Activated naive CD4-positive, alpha-beta T cell treated with anti-CD3 and anti-CD28 coated beads, Interleukin-2, amount 50 U/mL, for 24 hours (primary cell): ENCODE measurements at regions not wholly inside any gene's neighbourhood (a gene's known extent, or its start where the extent isn't known, plus 50 kb on each side); places are given as distances from the start of the nearest gene placed in this dataset.
A peak's percentile ranks its signal among the peaks of the same experiment; 100 is the strongest.

Experiments used
- H3K27ac Mint-ChIP-seq: one replicate; pipeline ENCODE4 v1.8.0; 2021; ENCODE audit warnings: mild to moderate bottlenecking, mixed read lengths
- H3K27me3 Mint-ChIP-seq: one replicate; pipeline ENCODE4 v1.8.0; 2021; ENCODE audit warnings: mixed read lengths
- H3K36me3 Mint-ChIP-seq: one replicate; pipeline ENCODE4 v1.8.0; 2021; ENCODE audit warnings: mixed read lengths
- H3K4me1 Mint-ChIP-seq: one replicate; pipeline ENCODE4 v1.8.0; 2021; ENCODE audit warnings: mixed read lengths
- H3K4me3 Mint-ChIP-seq: one replicate; pipeline ENCODE4 v1.8.0; 2021; ENCODE audit warnings: mild to moderate bottlenecking, mixed read lengths
- H3K9me3 Mint-ChIP-seq: one replicate; pipeline ENCODE4 v1.8.0; 2021; ENCODE audit warnings: mixed read lengths

GRCh38 chr5:39992617-39993202, 567.9 kb upstream of the DAB2 start:
- H3K27ac Mint-ChIP-seq: no peak overlapping the region
- no peaks in the 10 kb centered on the region for H3K9me3 Mint-ChIP-seq
- no peaks in the 10 kb centered on the region for H3K4me1 Mint-ChIP-seq
- H3K27me3 Mint-ChIP-seq: peaks cover 5% of the 10 kb centered on the region
- no peak overlapping the region for H3K4me3 Mint-ChIP-seq
- H3K36me3 Mint-ChIP-seq: no peaks in the 10 kb centered on the region

DNA sequence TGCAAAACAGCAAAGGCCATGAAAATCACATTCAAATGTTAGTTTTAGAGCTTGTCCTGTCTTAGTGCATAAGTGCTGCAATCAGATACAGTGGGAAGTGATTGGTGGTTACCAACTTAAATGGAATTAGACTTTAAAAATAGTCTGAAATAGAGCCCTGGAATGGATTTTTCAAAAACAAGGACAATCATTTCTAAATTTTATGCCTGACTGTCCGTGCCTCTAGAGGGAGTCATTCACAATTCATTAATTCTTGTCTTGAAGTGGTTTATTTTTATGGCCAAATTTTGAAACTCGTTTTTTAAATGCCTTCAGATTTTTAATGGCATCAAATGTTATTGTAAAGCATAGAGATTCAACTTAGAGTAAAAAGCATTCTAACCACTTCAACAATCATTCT, 561.8 kb upstream of the DAB2 start:
- no peak overlapping the region for H3K27ac Mint-ChIP-seq
- peaks cover 4% of the 10 kb centered on the region for H3K27me3 Mint-ChIP-seq
- H3K4me3 Mint-ChIP-seq: no peak overlapping the region
- no peaks in the 10 kb centered on the region for H3K4me1 Mint-ChIP-seq
- no peaks in the 10 kb centered on the region for H3K36me3 Mint-ChIP-seq
- no peaks in the 10 kb centered on the region for H3K9me3 Mint-ChIP-seq

- no peaks in the 10 kb centered on the region for H3K9me3 Mint-ChIP-seq
Observed at GRCh38 chr5:39980056-39980455, 555.3 kb upstream of the DAB2 start.

DNA sequence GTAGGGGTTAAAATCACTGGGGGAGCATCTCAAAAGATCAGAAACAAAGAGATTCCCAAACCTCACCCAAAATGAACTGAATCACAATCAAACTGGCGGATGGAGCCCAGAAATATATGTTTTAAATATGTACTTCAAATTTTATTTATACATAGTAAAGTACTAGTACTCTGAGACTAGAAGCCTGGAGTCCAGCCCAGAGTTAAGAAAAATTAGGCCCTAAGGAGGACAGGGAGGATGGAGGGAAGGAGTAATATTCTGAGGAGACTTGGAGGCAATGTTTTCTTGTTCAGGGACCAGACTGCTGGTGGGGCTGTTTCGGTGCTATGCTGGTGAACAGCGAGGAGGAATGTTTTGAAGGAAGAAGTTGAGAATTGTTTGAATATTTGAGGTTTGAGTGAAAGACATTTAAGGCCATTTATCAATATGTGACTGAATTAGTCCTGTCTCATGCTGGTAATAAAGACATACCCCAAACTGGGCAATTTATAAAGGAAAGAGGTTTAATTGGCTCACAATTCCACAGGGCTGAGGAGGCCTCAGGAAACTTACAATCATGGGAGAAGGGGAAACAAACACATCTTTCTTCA, 552.4 kb upstream of the DAB2 start:
- H3K27ac Mint-ChIP-seq: no peak overlapping the region
- no peaks in the 10 kb centered on the region for H3K4me1 Mint-ChIP-seq
- no peaks in the 10 kb centered on the region for H3K9me3 Mint-ChIP-seq
- no peaks in the 10 kb centered on the region for H3K27me3 Mint-ChIP-seq
- H3K36me3 Mint-ChIP-seq: no peaks in the 10 kb centered on the region
- H3K4me3 Mint-ChIP-seq: no peak overlapping the region

More at GRCh38 chr5:39980056-39980455, 555.3 kb upstream of the DAB2 start:
- Mint-ChIP-seq H3K4me1 (no peaks in the 10 kb centered on the region), H3K27ac (no peak overlapping the region), H3K4me3 (no peak overlapping the region), H3K36me3 (no peaks in the 10 kb centered on the region), H3K27me3 (no peaks in the 10 kb centered on the region)

GRCh38 chr5:39970117-39970798, 545.5 kb upstream of the DAB2 start:
- H3K27me3 Mint-ChIP-seq: peaks cover 7% of the 10 kb centered on the region
- no peaks in the 10 kb centered on the region for H3K36me3 Mint-ChIP-seq
- H3K9me3 Mint-ChIP-seq: no peaks in the 10 kb centered on the region
- H3K27ac Mint-ChIP-seq: no peak overlapping the region
- H3K4me1 Mint-ChIP-seq: no peaks in the 10 kb centered on the region
- no peak overlapping the region for H3K4me3 Mint-ChIP-seq

GRCh38 chr5:39968381-39968780, 543.6 kb upstream of the DAB2 start:
- no peaks in the 10 kb centered on the region for H3K9me3 Mint-ChIP-seq
- no peak overlapping the region for H3K4me3 Mint-ChIP-seq
- H3K36me3 Mint-ChIP-seq: no peaks in the 10 kb centered on the region
- no peak overlapping the region for H3K27ac Mint-ChIP-seq
- peaks cover 7% of the 10 kb centered on the region for H3K27me3 Mint-ChIP-seq
- H3K4me1 Mint-ChIP-seq: no peaks in the 10 kb centered on the region

GRCh38 chr5:39955156-39955555, 530.4 kb upstream of the DAB2 start:
- Mint-ChIP-seq H3K27ac (no peak overlapping the region), H3K27me3 (no peaks in the 10 kb centered on the region), H3K4me3 (no peak overlapping the region), H3K4me1 (no peaks in the 10 kb centered on the region), H3K9me3 (no peaks in the 10 kb centered on the region), H3K36me3 (peaks cover 3% of the 10 kb centered on the region)

- H3K9me3 Mint-ChIP-seq: no peaks in the 10 kb centered on the region
- H3K36me3 Mint-ChIP-seq: peaks cover 3% of the 10 kb centered on the region
- no peak overlapping the region for H3K4me3 Mint-ChIP-seq
- peaks cover 5% of the 10 kb centered on the region for H3K4me1 Mint-ChIP-seq
- peak overlapping the region; percentile 2 for H3K27ac Mint-ChIP-seq
- no peaks in the 10 kb centered on the region for H3K27me3 Mint-ChIP-seq
Observed at GRCh38 chr5:39951070-39951469, 526.3 kb upstream of the DAB2 start.

DNA sequence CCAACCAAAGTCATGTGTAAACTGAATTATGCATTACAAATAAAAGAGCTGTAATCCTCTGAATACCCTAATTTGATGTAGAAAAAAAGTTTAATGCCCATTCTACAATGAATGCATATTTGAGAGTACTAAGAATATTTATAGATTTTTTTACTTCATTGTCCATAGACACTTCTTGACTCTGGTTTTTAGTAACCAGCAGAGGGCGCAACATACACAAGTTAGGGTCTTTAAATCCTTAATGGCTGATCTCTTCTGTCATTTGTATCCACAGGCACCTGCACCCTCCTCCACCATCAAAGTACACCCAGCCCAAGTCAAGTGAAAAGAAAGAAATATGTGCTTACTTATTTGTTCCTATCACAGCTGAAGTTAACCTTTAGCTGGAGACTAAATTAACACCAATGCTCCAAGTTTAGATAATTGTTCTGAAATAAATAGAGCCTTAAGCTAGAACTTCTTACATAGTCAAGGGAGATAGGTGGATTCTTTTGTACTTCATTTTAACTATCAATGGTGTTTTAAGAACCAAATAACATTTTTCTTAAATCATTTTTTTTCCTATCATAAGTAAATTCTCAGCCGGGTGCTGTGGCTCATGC, 524.2 kb upstream of the DAB2 start:
- Mint-ChIP-seq H3K27me3 (no peaks in the 10 kb centered on the region), H3K27ac (peak overlapping the region; percentile 33), H3K36me3 (peaks cover 3% of the 10 kb centered on the region), H3K9me3 (no peaks in the 10 kb centered on the region), H3K4me3 (no peak overlapping the region), H3K4me1 (peaks cover 5% of the 10 kb centered on the region)

DNA sequence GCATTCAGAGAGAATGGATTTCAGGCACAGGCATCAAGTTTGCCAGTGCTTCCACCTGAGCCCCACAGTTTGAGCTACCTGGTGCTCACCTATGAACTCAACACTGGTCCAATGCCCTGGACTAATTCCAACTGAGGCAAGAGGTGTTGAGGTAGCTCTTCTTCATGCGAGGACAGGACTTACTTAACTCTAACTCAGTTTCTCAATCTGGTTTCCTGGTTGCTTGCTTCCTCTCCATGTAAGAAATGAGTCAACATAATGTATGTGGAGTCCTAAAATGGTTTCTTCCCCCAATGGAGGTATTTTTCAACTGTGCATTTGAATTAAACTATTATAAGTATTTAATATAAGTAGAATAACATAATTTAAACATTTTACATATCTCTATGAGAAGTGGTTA, 523.6 kb upstream of the DAB2 start:
- H3K4me1 Mint-ChIP-seq: peaks cover 5% of the 10 kb centered on the region
- H3K27ac Mint-ChIP-seq: no peak overlapping the region
- H3K9me3 Mint-ChIP-seq: no peaks in the 10 kb centered on the region
- no peaks in the 10 kb centered on the region for H3K27me3 Mint-ChIP-seq
- no peak overlapping the region for H3K4me3 Mint-ChIP-seq
- peaks cover 3% of the 10 kb centered on the region for H3K36me3 Mint-ChIP-seq

- H3K27ac Mint-ChIP-seq: no peak overlapping the region
- H3K4me1 Mint-ChIP-seq: peaks cover 5% of the 10 kb centered on the region
- no peaks in the 10 kb centered on the region for H3K27me3 Mint-ChIP-seq
- H3K36me3 Mint-ChIP-seq: peaks cover 3% of the 10 kb centered on the region
- H3K9me3 Mint-ChIP-seq: no peaks in the 10 kb centered on the region
- H3K4me3 Mint-ChIP-seq: no peak overlapping the region
Observed at GRCh38 chr5:39947657-39948056, 522.9 kb upstream of the DAB2 start.

DNA sequence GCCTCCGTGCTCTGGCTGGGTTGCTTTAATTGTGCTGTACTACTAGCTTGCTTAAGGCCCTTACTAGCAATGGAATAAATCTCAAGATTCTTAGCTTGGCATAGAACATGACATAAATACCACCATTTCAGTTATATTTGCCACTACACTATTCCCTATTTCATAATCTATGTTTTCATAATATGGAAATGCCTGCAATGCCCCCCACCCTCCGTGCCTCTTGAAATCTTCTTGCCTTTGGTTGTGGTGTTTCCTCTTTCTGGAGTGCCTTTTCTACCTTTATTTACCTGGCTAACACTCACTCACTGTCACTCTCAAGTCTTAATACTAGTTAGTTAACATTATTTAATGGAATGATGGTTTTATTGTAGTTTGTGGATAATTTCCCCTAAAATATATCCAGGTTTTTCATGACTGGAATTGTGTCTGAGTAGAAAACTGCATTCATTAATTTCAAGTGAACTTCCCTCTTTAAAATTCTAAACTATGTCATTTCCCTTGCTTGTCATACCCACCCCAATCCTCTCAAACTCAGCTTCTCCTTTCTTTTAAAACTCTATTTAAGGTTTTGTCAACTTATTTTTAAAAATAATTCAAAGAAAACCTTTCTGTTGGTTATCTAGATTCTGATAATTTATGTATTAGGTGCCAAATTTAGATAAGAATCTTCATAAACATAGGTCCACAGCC, 521.7 kb upstream of the DAB2 start:
- no peak overlapping the region for H3K27ac Mint-ChIP-seq
- peaks cover 3% of the 10 kb centered on the region for H3K36me3 Mint-ChIP-seq
- H3K4me3 Mint-ChIP-seq: no peak overlapping the region
- no peaks in the 10 kb centered on the region for H3K9me3 Mint-ChIP-seq
- H3K4me1 Mint-ChIP-seq: peaks cover 5% of the 10 kb centered on the region
- H3K27me3 Mint-ChIP-seq: no peaks in the 10 kb centered on the region

- H3K9me3 Mint-ChIP-seq: no peaks in the 10 kb centered on the region
- H3K27me3 Mint-ChIP-seq: no peaks in the 10 kb centered on the region
- peaks cover 5% of the 10 kb centered on the region for H3K4me1 Mint-ChIP-seq
- H3K4me3 Mint-ChIP-seq: no peak overlapping the region
- no peaks in the 10 kb centered on the region for H3K36me3 Mint-ChIP-seq
- H3K27ac Mint-ChIP-seq: no peak overlapping the region
Observed at GRCh38 chr5:39945870-39946269, 521.1 kb upstream of the DAB2 start.

DNA sequence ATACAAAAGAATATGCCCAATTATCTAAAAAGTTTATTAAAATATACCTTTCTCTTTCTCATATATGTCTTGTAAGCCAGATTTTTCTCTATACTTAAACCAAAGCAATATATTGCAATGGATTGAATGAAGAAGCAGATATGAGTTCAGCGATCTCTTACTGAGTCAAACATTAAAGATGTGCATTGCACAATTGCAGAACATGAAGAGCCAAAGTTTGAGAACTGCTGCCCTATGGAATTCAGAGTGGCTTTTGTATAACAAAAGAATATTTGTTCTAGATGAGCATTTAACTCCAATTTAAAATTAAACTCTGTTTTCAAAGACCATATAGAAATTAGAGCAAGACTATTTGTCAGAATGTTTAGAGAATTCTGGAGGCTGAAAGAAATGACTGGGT, 519.0 kb upstream of the DAB2 start:
- peaks cover under 1% of the 10 kb centered on the region for H3K4me1 Mint-ChIP-seq
- no peak overlapping the region for H3K4me3 Mint-ChIP-seq
- no peak overlapping the region for H3K27ac Mint-ChIP-seq
- H3K9me3 Mint-ChIP-seq: peaks cover 3% of the 10 kb centered on the region
- H3K36me3 Mint-ChIP-seq: no peaks in the 10 kb centered on the region
- H3K27me3 Mint-ChIP-seq: no peaks in the 10 kb centered on the region

DNA sequence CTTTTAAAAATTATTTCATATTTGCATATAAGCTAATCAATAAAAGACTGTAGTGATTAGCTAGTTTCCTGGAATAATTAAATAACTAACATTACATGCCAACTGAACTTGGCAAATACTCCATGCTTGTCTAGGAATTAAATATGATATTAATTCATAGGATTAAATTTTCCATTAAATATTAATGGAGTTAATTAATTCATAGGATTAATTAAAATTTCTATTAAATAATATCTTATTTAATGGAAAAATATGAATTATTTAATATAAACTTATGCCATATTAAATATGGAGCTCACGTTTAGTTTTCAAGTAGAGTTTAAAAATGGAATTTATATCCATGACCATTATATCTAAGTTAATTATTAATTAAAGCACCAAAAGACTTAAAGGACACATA, 517.8 kb upstream of the DAB2 start:
- Mint-ChIP-seq H3K36me3 (no peaks in the 10 kb centered on the region), H3K4me1 (no peaks in the 10 kb centered on the region), H3K9me3 (peaks cover 4% of the 10 kb centered on the region), H3K4me3 (no peak overlapping the region), H3K27me3 (no peaks in the 10 kb centered on the region), H3K27ac (no peak overlapping the region)

DNA sequence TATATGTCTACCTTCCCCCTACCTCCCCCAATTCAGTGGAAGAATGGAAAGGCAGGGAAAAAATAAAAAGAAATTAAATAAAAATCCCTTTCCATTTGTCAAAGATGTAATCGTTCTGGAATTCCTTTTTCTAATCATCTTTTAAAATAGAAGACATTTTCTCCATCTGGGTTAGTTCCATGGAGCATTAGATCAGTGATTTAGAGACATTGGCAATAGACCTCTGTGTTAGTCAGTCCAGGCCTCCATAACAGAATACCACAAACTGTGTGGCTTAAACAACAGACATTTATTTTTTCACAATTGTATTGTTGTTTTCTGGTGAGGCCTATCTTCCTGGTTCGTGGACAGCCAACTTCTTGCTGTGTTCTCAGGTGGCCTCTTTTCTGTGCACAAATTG, 516.6 kb upstream of the DAB2 start:
- Mint-ChIP-seq H3K4me3 (no peak overlapping the region), H3K9me3 (peaks cover 4% of the 10 kb centered on the region), H3K36me3 (no peaks in the 10 kb centered on the region), H3K27ac (no peak overlapping the region), H3K27me3 (no peaks in the 10 kb centered on the region), H3K4me1 (no peaks in the 10 kb centered on the region)
